ENCODE measurements at regions not wholly inside any gene's neighbourhood (a gene's known extent, or its start where the extent isn't known, plus 50 kb on each side); places are given as distances from the start of the nearest gene placed in this dataset.

GRCh38 chr6:23389386-23389785, 736.6 kb upstream of the NRSN1 start:
- FAIRE-seq (no peak), DNase-seq (ENCODE audit: insufficient read length, low spot score) (no peak)
- no peak for TF ChIP-seq POLR2A (IDR thresholded peaks at IDR 0.05; ENCODE audit: low read depth, low read length)

DNA sequence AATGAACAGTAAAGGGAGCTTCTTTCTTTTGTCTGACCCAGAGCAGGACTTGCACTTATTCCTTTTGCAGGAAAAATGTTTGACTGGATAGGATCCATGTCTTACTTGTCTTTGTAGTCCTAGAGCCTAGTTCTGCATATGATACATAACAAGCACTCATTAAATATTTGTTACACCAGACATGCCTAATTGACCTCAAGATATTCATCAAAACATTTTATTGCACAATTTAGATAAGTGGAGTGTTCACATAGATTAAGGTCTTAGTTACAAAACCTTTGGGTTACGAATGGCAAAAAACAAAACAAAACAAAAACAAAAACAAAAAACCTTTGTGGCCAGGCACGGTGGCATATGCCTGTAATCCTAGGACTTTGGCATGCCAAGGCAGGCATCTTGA, 735.8 kb upstream of the NRSN1 start:
- FAIRE-seq: no peak
- DNase-seq (ENCODE audit: insufficient read length, low spot score): no peak
- TF ChIP-seq POLR2A (IDR thresholded peaks at IDR 0.05; ENCODE audit: low read depth, low read length): no peak

DNA sequence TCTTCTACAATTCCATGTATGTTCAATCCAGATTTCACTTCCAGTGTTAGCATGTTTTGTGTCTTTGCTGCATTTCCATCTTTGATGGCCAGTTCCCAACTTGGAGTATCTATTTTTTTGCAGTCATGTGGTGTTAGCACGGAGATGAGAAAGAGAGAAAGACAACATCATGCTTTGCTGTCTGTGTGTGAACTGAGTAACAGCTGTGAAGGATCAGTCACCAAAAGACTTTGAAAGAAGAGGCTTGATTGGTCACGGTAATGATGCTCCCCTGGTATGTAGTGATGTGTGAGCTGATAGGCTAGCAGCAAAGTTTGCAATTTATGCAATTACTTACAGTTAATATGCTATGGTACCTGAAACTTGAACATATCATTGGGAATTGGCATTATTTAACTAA, 731.3 kb upstream of the NRSN1 start:
- no peak for TF ChIP-seq POLR2A (IDR thresholded peaks at IDR 0.05; ENCODE audit: low read depth, low read length)
- no peak for FAIRE-seq
- DNase-seq (ENCODE audit: insufficient read length, low spot score): no peak

DNA sequence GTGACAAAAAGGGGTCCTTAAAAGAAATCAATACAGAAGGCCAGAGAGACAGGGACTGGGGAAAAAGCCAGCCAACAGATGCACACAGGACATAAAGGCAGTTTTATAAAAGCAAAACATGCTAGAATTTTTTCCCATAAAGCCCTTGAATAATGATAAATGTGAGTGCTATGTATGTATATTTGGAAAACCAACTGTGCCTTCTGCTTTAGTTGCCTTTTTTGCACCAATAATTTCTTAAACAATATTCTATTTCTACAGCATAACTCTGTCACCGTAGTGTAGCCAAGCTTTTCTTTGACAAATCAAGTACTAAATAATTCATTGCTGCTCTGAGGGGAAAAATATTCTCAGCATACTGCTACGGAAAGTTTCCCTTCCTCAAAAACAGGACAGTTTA, 730.6 kb upstream of the NRSN1 start:
- no peak for TF ChIP-seq POLR2A (IDR thresholded peaks at IDR 0.05; ENCODE audit: low read depth, low read length)
- DNase-seq (ENCODE audit: insufficient read length, low spot score) (no peak), FAIRE-seq (no peak)

- DNase-seq (ENCODE audit: insufficient read length, low spot score) (no peak), FAIRE-seq (no peak)
- TF ChIP-seq POLR2A (IDR thresholded peaks at IDR 0.05; ENCODE audit: low read depth, low read length): no peak
Measured at GRCh38 chr6:23396949-23397348, 729.1 kb upstream of the NRSN1 start.

DNA sequence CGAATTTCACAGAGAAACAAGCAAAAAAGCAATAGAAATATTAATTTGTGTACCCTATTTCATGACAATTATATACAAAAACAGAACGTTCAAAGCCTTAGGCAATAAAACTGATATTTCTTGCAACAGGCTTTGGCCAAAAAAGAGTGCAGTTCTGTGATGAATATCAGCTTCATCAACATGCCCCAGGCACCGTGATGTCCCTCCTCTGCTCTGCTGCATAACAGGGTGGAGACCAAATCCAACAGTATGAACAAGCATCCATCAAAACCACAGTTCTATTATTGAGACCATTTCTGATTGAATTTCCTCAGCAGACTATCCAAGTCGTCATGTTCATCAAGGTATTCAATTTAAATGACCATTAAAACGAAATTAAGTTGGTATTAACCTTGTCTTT, 722.6 kb upstream of the NRSN1 start:
- FAIRE-seq: no peak
- no peak for TF ChIP-seq POLR2A (IDR thresholded peaks at IDR 0.05; ENCODE audit: low read depth, low read length)
- no peak for DNase-seq (ENCODE audit: insufficient read length, low spot score)

GRCh38 chr6:23409531-23409930, 716.5 kb upstream of the NRSN1 start:
- no peak for TF ChIP-seq POLR2A (IDR thresholded peaks at IDR 0.05; ENCODE audit: low read depth, low read length)
- no peak for FAIRE-seq
- DNase-seq (ENCODE audit: insufficient read length, low spot score): no peak

DNA sequence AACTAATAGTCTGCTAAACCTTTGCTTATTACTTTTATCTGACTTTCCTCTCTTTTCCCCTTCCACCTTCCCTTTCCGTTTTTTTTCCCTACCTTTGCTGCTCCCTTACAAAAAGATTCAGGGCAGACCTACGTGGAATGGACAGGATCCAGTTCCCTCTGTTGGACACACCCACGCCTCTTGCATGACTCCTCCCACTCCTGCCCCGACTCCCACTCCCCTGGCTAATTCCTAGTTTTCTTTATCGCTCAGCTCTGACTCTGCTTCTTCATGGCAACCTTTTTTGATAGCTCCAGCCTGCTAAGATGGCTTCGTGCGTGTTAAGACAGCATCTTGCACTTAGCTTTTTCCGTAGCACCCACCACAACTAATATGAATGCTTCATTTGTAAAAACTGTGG, 715.6 kb upstream of the NRSN1 start:
- no peak for DNase-seq (ENCODE audit: insufficient read length, low spot score)
- TF ChIP-seq POLR2A (IDR thresholded peaks at IDR 0.05; ENCODE audit: low read depth, low read length): no peak
- no peak for FAIRE-seq

GRCh38 chr6:23412770-23413169, 713.2 kb upstream of the NRSN1 start:
- FAIRE-seq: no peak
- no peak for TF ChIP-seq POLR2A (IDR thresholded peaks at IDR 0.05; ENCODE audit: low read depth, low read length)
- DNase-seq (ENCODE audit: insufficient read length, low spot score): no peak

- FAIRE-seq: no peak
- no peak for DNase-seq (ENCODE audit: insufficient read length, low spot score)
- no peak for TF ChIP-seq POLR2A (IDR thresholded peaks at IDR 0.05; ENCODE audit: low read depth, low read length)
Measured at GRCh38 chr6:23413327-23414050, 712.5 kb upstream of the NRSN1 start.

DNA sequence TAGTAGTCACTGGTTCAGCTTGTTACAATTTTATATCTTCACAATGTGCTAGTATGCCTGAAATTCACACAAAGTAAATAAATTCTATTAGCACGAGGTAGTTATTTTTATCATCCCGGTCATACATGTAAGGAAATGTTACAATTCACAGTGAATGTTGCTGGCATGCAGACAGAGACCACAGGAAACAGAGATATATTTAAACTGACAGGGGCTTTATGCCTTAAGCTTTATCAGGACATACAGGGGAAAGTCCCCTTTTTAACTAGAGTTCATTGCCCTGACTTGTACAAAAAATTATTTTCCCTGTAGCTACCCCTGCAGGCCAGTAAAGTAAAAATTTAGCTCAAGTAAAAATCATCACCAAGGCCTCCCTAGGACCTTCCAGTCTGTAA, 712.0 kb upstream of the NRSN1 start:
- DNase-seq (ENCODE audit: insufficient read length, low spot score) (no peak), FAIRE-seq (no peak)

DNA sequence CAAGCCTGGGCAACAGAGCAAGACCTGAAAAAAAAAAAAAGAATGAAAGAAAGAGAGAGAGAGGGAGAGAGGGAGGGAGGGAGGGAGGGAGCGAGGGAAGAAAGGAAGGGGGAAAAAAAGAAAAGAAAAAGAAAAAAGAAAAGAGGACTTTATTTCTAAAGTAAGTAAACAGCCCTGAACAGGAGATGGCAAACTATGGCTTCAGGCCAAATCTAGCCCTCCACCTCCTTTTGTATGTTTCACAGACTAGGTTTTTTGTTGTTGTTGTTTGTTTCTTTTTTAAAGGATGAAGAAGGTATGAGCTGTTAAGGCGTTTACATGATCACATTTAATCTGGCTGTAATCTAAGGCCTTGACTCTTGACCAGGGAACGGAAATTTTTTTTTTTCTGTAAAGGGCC, 711.1 kb upstream of the NRSN1 start:
- no peak for FAIRE-seq
- DNase-seq (ENCODE audit: insufficient read length, low spot score): no peak
- no peak for TF ChIP-seq POLR2A (IDR thresholded peaks at IDR 0.05; ENCODE audit: low read depth, low read length)

More for the DNA sequence above, 712.0 kb upstream of the NRSN1 start:
- no peak for TF ChIP-seq POLR2A (IDR thresholded peaks at IDR 0.05; ENCODE audit: low read depth, low read length)

DNA sequence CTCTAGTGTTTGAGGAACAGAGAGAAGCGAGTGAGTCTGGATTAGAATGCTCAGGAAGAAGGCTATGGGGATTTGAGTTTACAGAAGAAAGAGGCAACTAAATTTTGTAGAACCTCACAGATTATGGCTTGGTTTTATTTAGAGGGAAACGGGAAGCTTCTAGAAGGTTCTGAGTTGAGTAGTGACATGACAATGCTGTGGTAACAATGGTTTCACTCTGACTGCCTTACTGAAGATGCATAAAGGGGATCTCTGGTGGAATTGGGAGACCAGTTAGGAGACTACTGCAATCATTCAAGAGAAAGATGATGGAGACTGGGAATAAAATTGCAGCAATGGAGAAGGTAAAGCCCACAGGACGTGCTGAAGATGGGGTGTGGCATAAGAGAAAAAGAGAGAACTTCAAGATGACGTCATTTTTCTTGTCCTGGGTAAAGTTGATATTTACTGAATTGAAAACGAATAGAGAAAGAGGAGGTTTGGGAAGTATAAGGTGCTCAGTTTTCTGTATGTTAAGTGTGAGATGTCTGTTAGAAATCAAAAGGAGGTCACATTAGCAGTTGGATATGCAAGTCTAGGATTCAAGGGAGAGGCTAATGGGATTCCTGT, 710.1 kb upstream of the NRSN1 start:
- no peak for TF ChIP-seq POLR2A (IDR thresholded peaks at IDR 0.05; ENCODE audit: low read depth, low read length)
- FAIRE-seq: no peak
- DNase-seq (ENCODE audit: insufficient read length, low spot score): no peak

- DNase-seq (ENCODE audit: insufficient read length, low spot score) (no peak), FAIRE-seq (no peak)
- TF ChIP-seq POLR2A (IDR thresholded peaks at IDR 0.05; ENCODE audit: low read depth, low read length): no peak
Measured at GRCh38 chr6:23417133-23417532, 708.9 kb upstream of the NRSN1 start.

DNA sequence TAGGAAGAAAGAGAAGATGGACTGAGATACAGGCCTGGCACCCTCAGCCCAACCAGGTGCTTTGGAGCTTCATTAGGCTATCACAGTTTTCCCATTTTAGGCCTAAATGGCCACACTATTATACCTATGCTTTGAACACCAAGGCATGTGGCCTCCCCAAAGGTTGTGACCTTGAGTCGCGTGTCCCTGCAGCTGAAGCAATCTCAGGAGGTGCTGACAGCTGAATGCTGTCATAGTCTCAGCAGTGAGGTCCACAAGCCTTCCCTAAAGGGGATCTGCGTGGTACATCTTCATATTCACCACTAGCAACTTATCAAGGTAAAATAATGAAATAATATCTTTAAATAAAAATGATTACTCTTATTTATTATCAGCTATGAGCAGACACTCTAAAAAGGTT, 707.9 kb upstream of the NRSN1 start:
- FAIRE-seq (no peak), DNase-seq (ENCODE audit: insufficient read length, low spot score) (no peak)
- TF ChIP-seq POLR2A (IDR thresholded peaks at IDR 0.05; ENCODE audit: low read depth, low read length): no peak
